Stimulated activated CD4-positive, alpha-beta T cell treated with anti-CD3 and anti-CD28 coated beads, Interleukin-15, amount 100 ng/mL, for 24 hours (primary cell): ENCODE measurements at regions not wholly inside any gene's neighbourhood (a gene's known extent, or its start where the extent isn't known, plus 50 kb on each side); places are given as distances from the start of the nearest gene placed in this dataset.

Experiments
- DNase-seq: peaks from one replicate; pipeline ENCODE4 v3.0.0-alpha.2; 2020

DNA sequence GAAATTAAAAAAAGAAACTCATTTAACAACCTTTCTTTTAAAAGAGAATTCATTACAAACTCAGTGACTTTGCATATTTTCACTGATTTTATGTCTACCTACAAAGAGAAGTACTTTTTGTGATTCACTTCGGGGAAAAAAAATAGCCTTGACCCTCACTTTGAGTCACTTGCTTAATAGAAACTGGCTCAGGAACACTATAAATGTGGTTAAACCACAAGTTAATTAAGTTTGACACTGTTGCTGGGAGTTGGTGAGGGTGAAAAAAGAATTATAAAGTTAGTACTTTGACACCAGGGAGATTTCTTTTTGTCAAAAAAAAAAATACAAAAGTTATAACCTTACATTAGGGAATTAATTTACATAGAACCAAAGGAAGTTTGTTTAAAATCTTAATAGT, 810.9 kb downstream of the NR2F2 start:
- DNase-seq = no peak

DNA sequence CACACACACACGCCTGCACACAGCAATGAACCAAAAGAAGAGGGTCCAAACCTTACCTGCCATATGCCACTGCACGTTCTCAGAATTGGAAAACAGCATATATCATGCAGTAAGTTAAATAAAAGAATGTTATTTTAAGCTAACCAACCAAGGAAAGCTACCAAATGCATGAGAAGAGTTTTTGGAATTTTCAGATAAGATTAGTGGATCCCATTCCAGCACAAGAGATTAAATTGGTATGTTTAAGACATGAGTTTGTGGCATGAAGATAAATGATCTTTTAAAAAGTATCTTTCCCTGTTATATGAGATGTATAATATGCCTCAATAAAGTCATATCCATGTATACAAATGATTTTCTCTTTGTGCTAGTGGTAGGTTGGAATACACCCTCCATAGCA, 811.4 kb downstream of the NR2F2 start:
- DNase-seq = no peak

DNA sequence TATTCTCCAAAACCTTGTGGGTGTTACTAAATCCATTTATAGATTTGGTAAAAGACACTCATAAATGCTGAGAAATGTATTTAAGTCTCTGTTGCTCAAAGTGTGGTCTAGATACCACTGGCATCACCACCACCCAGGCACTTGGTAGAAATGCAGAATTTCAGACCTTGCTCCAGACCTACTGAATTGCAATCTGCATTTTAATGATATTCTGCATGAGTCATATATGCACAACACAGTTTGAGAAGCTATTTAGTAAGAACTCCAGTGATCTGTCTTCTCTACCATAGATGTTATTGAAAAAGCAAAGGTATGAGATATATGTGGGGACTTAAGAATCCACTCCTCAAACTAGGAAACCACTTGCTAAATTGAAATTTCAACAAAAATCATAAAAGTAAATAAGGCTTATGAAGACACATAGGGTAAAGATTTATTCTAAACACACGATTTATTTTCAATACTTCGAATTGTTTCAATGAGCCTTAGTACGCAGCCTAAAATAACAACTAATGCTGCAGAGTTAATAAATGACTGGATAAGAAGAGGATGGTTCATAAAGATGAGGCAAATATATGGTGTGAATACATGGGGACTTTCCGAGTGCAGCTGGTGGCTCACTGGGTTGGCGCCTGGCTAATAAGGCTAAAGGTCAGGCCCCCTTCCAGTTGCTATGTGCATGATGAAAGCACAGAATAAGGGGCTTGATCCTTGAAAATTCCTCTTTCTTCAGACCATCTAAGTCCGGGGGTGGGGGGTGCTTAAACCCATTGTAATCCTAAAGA, 813.3 kb downstream of the NR2F2 start:
- no peak for DNase-seq

DNA sequence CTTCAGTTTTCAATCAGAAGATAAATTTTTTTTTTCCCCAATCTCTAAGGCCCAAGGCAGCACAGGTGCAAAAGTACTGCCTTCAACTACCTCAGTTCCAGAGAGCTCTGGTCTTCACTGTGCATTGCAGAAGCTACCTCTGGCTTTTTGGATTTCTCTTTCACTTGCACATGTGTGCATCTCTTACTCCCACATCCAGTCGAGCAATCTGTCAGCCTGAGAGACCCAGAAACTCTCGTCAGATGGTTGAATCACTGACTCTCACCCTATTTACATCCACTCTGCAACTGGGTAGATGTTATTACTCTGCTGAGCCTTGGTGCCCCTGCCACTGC, 813.8 kb downstream of the NR2F2 start:
- DNase-seq = no peak

DNA sequence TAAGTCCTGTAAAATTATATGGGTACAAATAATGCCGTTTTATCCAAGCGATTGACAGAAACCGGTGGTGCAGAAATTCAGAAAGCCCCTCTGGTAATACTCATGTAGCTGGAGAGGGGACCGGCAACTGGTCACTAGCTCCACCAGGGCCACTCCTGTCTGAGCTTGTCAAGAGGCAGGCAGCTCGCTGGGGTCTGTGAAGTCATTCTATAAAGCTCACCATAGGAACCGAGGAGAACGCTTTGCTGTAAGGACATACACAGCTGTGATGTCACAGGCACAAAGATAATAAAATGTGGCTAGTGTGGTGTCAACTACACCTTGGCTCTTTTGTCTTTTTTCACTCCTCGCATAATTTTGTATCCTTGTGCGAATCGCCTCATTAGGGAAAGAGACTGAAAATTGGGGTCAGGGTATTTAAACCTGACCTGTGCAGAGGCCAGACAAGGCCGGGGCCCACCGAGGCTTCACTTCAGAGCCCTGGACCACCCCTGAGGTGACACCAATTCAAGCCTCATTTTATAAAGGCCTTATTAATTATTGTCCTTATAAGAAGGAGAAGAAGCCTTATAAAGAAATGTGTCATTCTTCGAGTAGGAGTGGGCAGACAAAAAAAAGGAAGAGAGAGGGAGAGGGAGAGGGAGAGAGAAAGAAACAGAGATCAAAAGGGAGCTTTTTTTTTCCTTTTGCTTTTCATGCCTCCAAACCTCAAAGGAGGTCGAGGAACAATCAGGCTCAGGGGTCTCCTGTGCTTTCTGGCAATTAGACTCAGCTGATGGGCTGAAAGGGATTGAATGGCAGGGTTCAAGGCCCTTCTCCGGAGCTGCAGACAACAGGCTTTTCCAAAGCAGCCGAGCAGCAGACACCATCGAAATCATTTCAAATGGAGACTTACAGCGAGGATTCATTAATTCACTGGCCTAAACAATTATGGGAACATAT, 813.3 kb upstream of the ARRDC4 start:
- DNase-seq = no peak

DNA sequence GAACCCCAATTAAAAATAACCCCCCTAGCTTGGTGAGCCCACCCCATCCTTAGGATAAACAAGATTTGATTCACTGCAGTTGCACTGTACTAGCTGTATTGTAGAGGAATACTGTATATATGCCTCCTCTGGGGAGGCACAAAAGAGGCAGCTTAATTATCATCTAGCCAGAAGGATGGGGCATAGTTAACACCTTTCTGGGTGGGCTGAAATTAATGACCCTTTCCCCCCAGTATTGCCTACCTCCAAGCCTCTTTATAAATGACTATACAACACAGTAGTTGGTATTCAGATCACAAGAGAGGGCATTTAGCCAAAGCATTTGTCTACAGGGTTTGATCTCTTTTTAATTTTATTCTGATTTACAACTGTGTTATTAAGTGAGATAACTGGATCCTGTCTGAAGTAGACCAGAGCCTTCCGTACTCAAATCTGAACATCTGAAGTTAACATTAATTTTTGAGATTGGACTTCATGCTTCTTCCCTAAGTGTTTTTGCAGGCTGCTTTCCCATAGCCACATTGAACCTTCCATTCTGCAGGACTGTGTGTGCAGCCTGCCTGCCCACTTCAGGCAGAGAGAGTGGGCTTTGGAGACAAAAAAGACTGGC, 807.0 kb upstream of the ARRDC4 start:
- no peak for DNase-seq

DNA sequence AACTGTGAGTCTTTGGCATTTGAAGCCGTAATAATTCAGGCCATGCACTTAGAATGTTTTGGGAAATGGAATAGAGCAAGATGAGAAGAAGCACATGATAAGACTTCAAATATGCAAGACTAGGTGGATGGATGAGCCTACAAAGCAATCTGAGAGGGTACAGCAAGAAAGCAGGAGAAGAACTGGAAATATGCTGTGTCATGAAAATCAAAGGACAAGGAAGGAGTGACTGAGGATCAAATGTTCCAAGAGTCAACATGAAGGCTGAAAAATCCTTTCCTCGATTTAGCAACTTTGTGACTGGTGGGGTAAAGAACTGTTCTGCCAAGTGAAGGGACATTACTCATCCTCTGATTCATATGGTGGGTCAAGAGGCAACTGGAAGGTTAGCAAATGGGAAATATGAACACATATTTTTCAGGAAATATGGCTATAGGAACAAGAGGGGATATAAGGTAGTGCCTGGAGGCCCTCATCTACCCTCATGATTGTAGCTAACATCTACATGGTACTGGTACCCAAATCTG, 803.7 kb upstream of the ARRDC4 start:
- DNase-seq = no peak

DNA sequence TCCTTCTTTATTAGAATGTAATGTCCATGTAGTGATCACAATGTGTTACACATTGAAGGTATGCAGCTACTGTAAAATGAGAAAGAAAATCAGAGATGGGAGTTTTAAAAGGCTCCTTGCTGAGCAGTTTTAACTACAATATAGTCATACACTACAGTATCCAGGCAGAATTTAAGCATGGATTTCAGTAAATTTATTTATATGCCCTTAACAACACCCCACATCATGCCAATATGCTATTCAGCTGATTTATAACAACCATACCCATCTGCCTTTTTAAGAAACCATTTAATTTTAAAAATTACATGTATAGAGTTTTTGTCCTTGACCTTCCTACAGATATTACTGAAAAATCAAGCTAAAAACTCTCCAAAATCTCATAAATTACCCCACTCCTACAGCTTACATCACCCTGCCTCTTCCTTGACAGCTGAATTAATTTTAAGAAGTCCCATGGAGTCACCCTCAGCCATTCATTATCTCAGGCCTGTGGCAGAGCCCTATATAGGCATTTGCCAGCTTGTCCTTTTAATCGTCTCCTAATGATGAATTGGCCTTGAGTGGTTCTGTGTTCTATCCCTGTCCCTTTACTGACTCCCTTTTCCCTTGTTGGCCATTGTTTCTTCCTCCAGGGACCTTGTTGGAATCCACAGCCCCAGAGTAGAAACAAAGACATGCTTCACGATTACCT, 797.6 kb upstream of the ARRDC4 start:
- no peak for DNase-seq

DNA sequence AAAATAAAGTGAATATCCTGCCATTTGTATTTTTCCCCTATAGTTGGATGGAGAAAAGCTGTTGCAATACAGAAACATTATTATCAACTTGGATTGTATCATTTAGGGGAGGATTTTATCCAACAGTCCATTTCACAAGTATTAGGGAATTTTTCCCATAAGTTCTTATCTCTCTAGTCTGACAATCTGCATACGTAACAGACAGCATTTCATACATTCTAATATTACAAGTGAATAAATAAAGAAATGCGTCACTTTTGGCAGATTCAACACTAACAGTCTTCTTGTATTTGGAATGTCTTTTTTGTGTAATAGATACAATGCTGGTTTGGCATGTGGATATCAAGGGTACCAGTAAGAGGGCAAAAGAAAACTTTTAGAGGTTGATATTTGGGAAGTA, 795.3 kb upstream of the ARRDC4 start:
- DNase-seq = no peak

DNA sequence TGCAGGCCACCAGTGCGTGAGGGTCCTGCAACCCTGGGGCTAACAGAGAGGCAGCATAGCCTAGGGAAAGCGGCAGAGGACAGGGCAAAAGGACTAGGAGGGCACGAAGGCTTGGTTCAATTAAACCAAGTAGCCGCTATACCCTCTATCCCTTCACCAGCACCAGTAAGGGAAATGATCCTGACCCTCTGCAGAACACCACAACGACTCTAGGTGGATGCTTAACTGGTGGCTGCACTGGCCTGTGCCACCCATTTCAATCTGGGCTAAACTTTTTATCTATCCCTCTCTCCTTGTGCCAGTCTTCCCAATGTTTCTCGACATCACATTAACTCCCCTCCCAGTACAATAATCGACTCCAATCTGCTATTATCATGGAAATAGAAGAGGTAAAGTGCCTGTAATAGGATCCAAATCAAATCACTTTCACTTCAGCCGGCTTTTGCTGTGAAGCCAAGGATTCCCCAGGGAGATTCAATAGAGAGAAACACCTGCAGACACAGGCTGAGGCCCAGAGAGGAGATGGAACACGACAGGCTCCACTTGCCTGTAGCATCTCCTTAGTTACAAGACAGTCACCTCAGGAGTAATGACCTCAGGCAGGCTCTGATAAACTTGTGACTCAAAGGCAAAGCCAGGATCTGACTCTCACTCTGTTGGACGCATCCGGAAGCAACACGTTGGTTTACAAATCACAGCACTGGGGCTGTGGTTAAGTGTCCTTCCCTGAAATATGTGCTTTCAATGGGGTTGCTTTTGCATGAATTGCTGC, 791.6 kb upstream of the ARRDC4 start:
- DNase-seq = no peak

DNA sequence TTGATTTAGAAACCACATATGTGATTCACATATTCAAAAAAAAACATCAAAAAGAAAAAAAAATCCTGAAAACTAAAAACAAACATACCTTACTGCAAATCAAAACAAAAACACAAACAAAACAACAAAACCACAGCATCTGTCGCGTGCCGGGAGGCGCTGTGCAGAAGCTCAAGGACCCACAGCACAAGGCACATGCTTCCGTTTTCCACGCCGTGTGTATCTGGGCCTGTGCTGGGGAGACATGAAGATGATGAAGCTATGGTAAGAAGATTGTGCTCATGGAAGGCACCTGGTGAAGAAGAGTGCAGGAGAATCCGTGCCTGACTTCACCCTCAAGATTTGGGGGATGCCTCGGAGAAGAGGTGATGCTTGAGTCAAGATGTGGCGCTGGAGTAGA, 788.9 kb upstream of the ARRDC4 start:
- DNase-seq = no peak

DNA sequence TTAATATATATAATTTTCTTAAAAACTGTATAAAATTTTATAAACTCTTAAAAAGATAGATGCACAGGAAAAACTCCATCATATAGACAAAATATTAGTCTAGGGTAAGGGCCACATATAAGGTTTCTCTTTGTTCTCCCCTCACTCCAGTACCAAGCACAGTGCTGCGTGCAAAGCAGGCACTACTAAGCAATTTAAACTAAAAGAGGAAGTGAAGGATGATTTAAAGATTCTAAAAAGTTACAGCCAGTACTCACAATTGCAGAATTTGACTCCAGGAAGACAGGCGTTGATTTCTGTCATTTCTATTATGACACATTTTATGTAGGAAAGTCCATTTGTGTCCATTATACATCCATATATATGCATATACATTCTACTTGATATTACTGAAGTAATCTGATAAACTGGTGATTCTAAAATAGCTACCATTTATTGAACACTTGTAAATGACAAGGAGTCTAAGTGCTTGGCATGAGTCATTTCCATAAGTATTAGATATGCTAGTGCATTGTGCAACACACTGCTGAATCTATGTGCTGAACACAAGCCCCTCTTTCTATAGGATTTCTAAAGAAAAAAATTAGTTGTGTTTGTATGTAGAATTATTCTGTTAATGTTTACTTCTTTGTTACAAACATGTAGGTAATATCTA, 785.5 kb upstream of the ARRDC4 start:
- DNase-seq = no peak

DNA sequence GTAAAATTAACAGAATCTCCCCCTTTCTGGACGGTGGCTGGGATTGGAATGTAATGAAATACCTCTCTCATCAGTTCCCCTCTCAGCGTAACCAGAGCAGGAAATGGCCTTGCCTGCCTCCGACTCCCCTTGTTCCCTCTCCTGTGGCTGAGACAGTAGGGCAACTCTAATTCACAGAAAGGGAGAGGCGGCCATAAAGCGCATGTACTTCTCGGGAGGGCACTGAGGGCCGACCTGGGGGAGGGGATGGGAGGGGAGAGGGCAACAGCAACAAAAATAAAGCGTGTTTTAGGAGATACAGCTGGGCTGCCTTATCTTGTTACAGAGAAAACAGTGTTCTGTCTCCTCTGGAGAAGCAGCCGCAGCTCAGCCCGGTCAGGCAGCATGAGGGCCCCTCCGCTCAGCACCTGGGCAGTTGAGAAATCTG, 783.3 kb upstream of the ARRDC4 start:
- no peak for DNase-seq

DNA sequence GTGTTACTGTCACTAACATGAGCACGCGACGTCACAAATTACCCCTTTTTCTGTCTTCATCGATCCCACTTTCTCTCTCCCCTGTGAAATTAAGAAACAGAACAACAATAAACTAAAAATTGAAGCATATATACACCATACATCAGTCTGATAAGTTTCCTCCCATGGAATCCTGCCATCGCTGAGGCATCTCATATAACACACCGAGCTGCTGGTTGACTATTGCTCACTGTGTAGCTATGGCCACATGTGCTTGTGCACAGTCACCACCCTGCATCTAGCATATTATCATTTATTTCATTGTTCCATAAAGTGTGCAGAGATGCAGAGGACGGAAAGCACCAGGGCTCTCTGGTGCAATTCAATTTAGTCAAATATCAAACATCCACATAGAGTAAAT, 777.9 kb upstream of the ARRDC4 start:
- no peak for DNase-seq

DNA sequence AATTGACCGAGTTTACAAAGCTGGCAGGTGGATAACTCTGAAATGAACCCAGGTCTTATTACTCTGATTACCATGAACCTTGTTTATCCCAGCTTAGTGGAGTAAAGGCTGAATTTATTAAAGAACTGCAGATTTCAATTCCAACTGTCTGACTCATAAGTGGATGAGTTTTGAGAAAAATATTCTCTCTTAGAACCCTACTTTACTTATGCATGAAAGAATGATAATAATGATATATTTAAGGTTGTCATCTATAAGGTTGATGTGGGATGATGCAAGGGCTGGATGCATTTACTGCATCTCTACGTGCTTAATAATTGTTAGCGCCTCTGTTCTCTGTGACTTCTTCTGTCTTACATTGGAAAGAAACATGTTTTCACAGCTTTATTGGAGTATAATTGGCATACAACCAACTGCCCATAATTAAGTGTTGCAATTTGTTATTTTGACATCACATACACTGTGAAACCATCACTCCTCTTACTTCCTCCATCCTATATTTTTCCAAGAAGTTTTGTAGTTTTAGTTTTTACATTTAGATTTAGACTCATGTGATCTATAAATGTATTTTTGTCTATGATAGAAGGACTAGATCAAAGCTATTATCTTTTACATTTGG, 771.2 kb upstream of the ARRDC4 start:
- DNase-seq = no peak

DNA sequence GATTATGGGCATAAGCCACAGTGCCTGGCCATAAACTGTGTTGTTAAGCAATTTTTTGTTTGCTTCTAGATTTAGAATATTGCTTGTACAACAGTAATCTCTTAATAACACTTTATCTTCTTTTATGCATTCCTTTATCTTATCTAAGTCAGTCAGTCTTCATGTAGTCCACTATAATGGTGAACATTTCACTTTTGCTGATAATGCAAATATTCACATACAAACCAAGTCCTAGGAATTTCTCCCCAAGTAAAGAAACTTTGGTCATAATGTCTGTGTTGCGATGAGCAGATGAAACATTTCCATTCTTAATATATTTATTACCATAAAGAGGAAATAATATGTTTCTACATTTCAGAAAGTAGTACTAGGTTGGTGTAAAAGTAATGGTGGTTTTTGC, 765.8 kb upstream of the ARRDC4 start:
- DNase-seq = no peak

DNA sequence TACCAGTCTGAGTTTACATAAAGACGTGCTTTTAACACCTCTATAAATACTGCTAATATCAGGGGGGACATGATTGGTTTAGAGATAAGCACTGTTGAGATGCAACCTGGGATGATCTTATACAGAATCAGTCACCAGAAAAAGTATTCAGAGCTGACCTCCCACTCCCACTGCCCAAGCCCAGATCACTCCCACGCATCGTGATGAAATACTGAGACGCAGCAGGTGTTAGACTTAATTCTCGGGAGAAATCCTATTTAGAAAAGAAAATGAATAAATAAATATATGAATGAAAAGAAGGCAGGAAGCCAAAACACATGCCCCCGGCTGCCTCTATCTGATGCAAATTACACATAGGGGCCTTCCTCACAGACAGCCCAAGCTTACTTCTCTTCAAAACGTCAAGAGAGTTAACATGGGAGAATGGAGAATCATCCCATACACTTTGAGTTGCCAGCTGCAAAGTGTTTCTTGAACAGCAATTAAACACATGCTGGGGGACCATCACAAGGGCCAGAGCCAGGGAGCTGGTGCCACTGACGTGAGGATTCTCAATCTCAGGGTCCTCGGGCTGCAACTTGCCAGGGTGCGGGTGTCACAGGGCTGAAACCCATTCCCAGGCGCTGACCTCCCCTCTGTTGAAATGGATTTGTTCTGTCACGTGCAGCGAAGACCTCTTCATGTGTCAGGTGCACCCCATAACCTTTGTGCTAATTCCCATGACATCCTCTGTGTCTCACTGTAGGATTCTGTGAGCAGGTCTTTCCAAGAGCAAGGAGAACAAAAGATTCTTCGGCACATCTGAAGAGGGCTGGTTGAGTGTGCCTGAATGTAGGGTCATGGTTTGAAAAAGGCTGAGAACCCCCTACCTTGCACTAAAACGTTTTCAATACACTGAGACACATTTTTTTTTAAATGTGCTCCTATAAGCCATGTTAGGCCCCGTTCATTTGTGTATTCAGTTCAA, 764.2 kb upstream of the ARRDC4 start:
- no peak for DNase-seq

DNA sequence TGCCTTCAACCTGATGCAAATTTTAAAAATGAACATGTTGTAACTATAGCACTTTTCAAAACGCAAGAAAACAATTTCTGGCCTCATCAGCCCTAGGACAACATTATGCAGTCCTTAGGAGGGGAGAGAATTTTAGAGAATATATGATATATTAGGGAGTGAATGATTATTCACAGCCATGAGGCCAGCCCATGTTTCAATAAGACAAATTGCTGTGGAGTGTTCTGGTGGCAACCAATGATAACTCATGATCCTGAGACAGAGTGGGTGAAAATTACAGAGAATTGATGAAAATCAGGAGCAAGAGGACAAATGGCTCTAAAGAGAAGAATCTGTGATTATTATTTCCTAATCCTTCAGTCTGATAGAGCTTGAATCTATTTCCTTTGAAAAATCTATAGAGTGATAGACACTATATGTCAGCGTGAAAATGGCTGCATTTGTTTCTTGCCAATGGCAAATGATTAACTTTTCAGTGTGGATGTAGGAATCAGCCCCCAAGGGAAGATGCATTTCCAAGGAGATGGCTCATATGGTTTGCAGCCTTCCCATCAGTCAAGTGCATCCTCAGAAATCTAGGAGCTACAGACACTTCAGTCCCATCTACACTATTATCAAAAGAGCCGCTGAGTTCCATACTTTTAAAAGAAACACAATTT, 761.0 kb upstream of the ARRDC4 start:
- DNase-seq = no peak

DNA sequence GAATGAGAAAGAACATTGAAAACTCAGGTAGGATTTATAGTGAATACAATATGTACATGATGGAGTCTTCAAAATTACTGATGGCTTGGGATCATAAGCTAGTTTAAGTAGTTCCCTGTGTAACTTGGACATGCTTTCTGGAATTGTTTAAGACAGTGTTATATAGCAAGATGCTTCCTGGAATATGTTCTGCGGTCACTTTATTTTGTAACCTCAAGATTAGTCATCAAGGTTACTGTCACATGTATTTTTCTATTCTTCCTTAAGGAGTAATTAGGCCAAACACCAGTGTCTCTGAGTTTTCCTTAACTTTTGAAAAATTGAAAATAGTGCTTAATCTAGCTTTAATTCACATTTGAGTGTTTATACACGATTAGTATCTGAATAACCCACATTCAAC, 760.3 kb upstream of the ARRDC4 start:
- no peak for DNase-seq
